ENCODE measurements at regions not wholly inside any gene's neighbourhood (a gene's known extent, or its start where the extent isn't known, plus 50 kb on each side); places are given as distances from the start of the nearest gene placed in this dataset.

DNA sequence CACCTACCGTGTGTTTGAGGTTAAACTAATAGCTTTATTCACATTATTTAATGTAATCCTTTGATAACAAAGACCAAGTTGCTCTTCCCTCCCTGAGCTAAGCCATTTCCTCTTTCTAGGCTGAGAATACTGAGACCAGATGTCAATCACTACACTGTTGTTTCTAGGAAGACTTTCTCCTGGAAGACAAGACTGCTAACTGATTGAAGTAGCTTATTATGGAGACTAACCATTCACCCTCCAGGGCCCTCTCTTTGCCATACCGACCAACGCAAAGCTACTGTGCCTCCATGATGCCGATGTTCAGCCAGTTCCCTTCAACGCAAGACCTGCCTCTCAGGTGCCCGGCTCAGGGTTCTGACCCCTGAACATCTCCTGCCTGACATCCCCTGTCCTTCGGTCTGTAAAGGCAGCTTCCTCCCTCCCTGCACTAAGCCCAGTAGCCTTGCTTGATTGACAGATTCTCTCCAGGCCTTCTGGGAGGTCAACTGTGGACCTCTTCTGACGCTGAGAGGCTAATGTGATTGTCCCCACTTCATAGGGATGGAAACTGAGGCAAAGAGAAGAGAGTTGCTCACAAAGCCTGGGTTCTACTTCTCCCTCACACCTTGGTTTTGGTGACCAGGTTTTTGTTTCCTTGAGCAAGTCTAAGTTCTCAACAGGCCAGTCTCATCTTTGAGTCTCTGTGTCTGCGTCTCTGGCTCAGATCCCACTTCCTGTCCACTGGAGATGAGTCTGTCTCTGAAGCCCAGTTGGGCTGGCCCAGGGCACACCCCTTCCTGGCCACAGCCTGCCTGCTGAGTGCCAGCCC is 259.7 kb upstream of the IRX2 start:
- ChIA-PET CTCF (interaction anchor here (0.6 kb wide), 1 partner anchor 23 kb away, joined by 3 read pairs; no protein-coding TSS in a partner anchor), POLR2A (no interaction called here)
- H3K27me3 ChIP-seq (ENCODE audit: control insufficient read depth, insufficient read depth, low read length) = no peaks in the 10 kb centered on the region
- no peak overlapping the region for H3K4me3 ChIP-seq (ENCODE audit: low read depth, low read length)
- no peaks in the 10 kb centered on the region for H3K36me3 ChIP-seq (ENCODE audit: control insufficient read depth, insufficient read depth, low read length)
- TF ChIP-seq, protein P1, sequence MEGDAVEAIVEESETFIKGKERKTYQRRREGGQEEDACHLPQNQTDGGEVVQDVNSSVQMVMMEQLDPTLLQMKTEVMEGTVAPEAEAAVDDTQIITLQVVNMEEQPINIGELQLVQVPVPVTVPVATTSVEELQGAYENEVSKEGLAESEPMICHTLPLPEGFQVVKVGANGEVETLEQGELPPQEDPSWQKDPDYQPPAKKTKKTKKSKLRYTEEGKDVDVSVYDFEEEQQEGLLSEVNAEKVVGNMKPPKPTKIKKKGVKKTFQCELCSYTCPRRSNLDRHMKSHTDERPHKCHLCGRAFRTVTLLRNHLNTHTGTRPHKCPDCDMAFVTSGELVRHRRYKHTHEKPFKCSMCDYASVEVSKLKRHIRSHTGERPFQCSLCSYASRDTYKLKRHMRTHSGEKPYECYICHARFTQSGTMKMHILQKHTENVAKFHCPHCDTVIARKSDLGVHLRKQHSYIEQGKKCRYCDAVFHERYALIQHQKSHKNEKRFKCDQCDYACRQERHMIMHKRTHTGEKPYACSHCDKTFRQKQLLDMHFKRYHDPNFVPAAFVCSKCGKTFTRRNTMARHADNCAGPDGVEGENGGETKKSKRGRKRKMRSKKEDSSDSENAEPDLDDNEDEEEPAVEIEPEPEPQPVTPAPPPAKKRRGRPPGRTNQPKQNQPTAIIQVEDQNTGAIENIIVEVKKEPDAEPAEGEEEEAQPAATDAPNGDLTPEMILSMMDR (IDR thresholded peaks at IDR 0.05; ENCODE audit: insufficient read depth, low read depth, low read length) = no peak
- no peak for DNase-seq (ENCODE audit: low read depth)

DNA sequence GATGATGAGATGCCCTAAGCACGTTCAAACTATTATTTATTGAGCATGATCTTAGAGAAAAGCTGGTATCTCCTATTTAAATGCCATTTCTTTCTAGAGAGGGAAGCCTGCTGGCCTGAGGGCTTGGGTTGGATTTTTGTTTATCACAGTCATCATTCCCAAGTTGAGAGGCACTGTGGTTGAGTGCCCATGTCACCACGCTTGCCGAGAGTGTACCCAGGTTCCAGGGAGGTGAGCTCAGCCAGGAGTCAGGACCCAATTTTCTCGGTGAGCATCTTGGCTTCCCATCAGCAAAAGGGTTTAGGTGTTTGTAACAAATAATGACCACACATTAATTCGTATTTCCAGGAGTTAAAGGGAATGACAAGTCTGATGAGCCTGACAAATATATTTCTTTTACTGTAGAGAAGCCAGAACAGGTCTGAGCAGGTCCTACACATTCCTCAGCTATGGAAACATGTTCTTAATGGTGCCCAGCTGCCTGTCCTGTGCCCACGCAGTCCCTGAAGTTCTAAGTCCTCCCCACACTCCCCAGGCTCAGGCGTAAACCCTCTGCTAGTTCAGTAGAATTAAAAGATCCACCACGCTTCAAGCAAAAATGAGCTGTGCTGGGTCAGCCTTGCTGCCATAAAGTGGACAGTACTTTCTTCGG is 258.9 kb upstream of the IRX2 start:
- no peaks in the 10 kb centered on the region for H3K36me3 ChIP-seq (ENCODE audit: control insufficient read depth, insufficient read depth, low read length)
- ChIA-PET CTCF (interaction anchor here (0.6 kb wide), 1 partner anchor 23 kb away, joined by 3 read pairs; no protein-coding TSS in a partner anchor), POLR2A (no interaction called here)
- TF ChIP-seq, protein P1 (IDR thresholded peaks at IDR 0.05; ENCODE audit: insufficient read depth, low read depth, low read length) = no peak
- H3K4me3 ChIP-seq (ENCODE audit: low read depth, low read length) = no peak overlapping the region
- no peaks in the 10 kb centered on the region for H3K27me3 ChIP-seq (ENCODE audit: control insufficient read depth, insufficient read depth, low read length)
- no peak for DNase-seq (ENCODE audit: low read depth)

DNA sequence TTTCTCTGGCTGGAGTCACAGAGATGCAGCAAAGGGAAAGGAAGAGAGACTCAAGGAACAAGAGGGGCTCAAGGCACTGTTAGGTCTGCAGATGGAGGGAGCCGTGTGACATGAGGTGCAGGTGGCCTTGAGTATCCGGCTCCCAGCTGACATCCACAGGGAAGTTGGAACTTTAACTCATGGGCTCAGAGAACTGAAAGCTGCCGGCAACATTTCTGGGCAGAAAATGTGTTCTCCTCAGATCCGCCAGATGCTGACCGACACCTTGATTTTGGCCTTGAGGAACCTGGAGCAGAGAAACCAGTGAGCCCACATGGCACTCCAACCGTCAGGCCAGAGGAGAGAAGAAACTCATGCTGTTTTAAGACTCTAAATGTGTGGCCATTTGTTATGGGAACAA is 258.1 kb upstream of the IRX2 start:
- Histone ChIP-seq H3K27me3 (ENCODE audit: control insufficient read depth, insufficient read depth, low read length) (no peaks in the 10 kb centered on the region), H3K4me3 (ENCODE audit: low read depth, low read length) (no peak overlapping the region), H3K36me3 (ENCODE audit: control insufficient read depth, insufficient read depth, low read length) (no peaks in the 10 kb centered on the region)
- ChIA-PET CTCF (no interaction called here), POLR2A (no interaction called here)
- DNase-seq (ENCODE audit: low read depth) = no peak
- TF ChIP-seq, protein P1 (IDR thresholded peaks at IDR 0.05; ENCODE audit: insufficient read depth, low read depth, low read length) = no peak

DNA sequence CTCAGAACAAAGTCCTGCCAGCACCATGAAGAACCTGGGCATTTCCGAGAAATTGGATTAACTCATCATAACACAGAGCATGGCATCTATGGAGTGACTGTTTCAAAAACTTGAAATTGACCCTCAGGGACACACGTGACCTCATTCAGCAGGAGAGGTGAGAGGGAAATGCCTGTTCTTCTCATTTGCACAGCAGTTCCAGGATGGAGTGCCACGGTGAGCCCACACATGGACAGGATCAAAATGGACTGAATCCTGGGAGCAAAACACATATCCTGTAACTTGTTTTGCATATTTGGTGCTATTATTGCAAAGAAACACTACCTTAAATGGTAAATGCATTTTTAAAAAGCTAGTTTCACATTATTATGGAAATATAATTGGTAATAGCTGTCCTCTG is 256.1 kb upstream of the IRX2 start:
- Histone ChIP-seq H3K36me3 (ENCODE audit: control insufficient read depth, insufficient read depth, low read length) (no peaks in the 10 kb centered on the region), H3K4me3 (ENCODE audit: low read depth, low read length) (no peak overlapping the region), H3K27me3 (ENCODE audit: control insufficient read depth, insufficient read depth, low read length) (no peaks in the 10 kb centered on the region)
- CTCF ChIA-PET = no interaction called here
- POLR2A ChIA-PET = no interaction called here
- TF ChIP-seq, protein P1 (IDR thresholded peaks at IDR 0.05; ENCODE audit: insufficient read depth, low read depth, low read length) = no peak
- DNase-seq (ENCODE audit: low read depth) = no peak

DNA sequence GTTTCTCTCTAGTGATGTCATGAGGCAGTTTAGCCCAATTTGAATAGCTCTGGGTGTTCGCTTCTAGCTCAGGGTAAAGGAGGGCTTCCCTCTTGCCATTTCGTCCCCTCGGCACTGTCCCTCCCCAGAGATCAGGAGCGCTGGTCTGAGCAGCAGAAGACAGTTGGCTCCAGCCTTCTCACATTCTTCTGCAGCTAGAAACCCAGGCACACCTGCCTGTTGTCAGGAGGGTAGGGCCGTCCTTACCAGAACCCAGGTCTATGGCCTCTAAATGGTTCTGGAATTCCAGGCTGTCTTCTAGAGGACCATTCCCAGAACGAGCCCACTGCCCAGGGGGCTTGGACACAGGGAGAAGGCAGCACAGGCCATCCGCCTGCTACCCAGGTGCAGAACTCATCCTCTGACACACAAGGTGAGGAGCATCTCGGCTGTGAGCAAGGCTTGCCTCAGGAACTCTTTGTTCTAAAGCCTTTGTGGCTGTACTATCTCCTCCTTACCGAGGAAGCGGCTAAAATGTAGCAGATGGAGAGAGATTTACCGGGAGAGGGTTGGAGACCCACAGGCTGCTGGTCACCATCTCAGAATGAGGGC is 255.6 kb upstream of the IRX2 start:
- ChIA-PET POLR2A (no interaction called here), CTCF (no interaction called here)
- no peaks in the 10 kb centered on the region for H3K27me3 ChIP-seq (ENCODE audit: control insufficient read depth, insufficient read depth, low read length)
- no peak for DNase-seq (ENCODE audit: low read depth)
- no peaks in the 10 kb centered on the region for H3K36me3 ChIP-seq (ENCODE audit: control insufficient read depth, insufficient read depth, low read length)
- TF ChIP-seq, protein P1 (IDR thresholded peaks at IDR 0.05; ENCODE audit: insufficient read depth, low read depth, low read length) = no peak
- no peak overlapping the region for H3K4me3 ChIP-seq (ENCODE audit: low read depth, low read length)
